GM23338 (cell line): ENCODE measurements at regions not wholly inside any gene's neighbourhood (a gene's known extent, or its start where the extent isn't known, plus 50 kb on each side); places are given as distances from the start of the nearest gene placed in this dataset.

Experiments
- ATAC-seq: fragments of 200-7000 bp; cut with Tn5 transposase; 3 replicates; pipeline ENCODE4 v1.9.1; 2020
- DNase-seq: peaks from one replicate; pipeline ENCODE4 v3.0.0-alpha.2; 2015; ENCODE audit warnings: low spot score
- H2AFZ ChIP-seq: fragments of 200-600 bp; sonication (generic); 2 replicates; pipeline ENCODE4 v1.8.0; 2016; ENCODE audit warnings: antibody characterized with exemption, mild to moderate bottlenecking, moderate library complexity
- H3F3A ChIP-seq: fragments of 200-600 bp; sonication (generic); replicated peaks from 2 replicates; pipeline ENCODE4 v1.8.0; 2017; ENCODE audit warnings: antibody characterized with exemption, mixed run types, low read depth
- H3K27ac ChIP-seq: fragments of 200-600 bp; sonication (generic); 2 replicates; pipeline ENCODE4 v1.6.1; 2016; ENCODE audit warnings: low read depth
- H3K27me3 ChIP-seq: fragments of 200-600 bp; sonication (generic); 2 replicates; pipeline ENCODE4 v1.8.0; 2016; ENCODE audit warnings: mild to moderate bottlenecking, mixed run types, moderate library complexity; ENCODE audit not compliant: insufficient read depth
- H3K36me3 ChIP-seq: fragments of 200-600 bp; sonication (generic); 2 replicates; pipeline ENCODE4 v1.8.0; 2016; ENCODE audit warnings: mild to moderate bottlenecking; ENCODE audit not compliant: insufficient read depth
- H3K4me1 ChIP-seq: fragments of 200-600 bp; sonication (generic); 2 replicates; pipeline ENCODE4 v1.8.0; 2016; ENCODE audit warnings: mild to moderate bottlenecking, moderate library complexity; ENCODE audit not compliant: insufficient read depth
- H3K4me2 ChIP-seq: fragments of 200-600 bp; sonication (generic); 2 replicates; pipeline ENCODE4 v1.7.1; 2017; ENCODE audit warnings: mixed run types
- H3K4me3 ChIP-seq: fragments of 200-600 bp; sonication (generic); 2 replicates; pipeline ENCODE4 v1.6.1; 2016; ENCODE audit warnings: mixed run types
- H3K79me2 ChIP-seq: fragments of 200-600 bp; sonication (generic); replicated peaks from 2 replicates; pipeline ENCODE4 v1.8.0; 2017; ENCODE audit warnings: mild to moderate bottlenecking; ENCODE audit not compliant: insufficient read depth
- H3K9me2 ChIP-seq: fragments of 200-600 bp; sonication (generic); 2 replicates; pipeline ENCODE4 v1.8.0; 2017; ENCODE audit not compliant: insufficient read depth
- H4K20me1 ChIP-seq: fragments of 200-600 bp; sonication (generic); replicated peaks from 2 replicates; pipeline ENCODE4 v1.8.0; 2017; ENCODE audit warnings: mild to moderate bottlenecking; ENCODE audit not compliant: insufficient read depth
- H3K27ac Mint-ChIP-seq: 2 replicates; pipeline ENCODE4 v1.8.0; 2020; ENCODE audit warnings: inconsistent platforms, mild to moderate bottlenecking, moderate library complexity, mixed read lengths
- H3K27me3 Mint-ChIP-seq: 3 replicates; pipeline ENCODE4 v1.8.0; 2022; ENCODE audit warnings: low read depth, mild to moderate bottlenecking, moderate library complexity, mixed read lengths, inconsistent platforms; ENCODE audit not compliant: insufficient read depth, poor library complexity
- H3K36me3 Mint-ChIP-seq: 3 replicates; pipeline ENCODE4 v1.8.0; 2021; ENCODE audit warnings: low read depth, mild to moderate bottlenecking, inconsistent platforms, moderate library complexity, mixed read lengths
- H3K4me1 Mint-ChIP-seq: 3 replicates; pipeline ENCODE4 v1.8.0; 2020; ENCODE audit warnings: mild to moderate bottlenecking, inconsistent platforms, mixed read lengths
- H3K4me3 Mint-ChIP-seq: 3 replicates; pipeline ENCODE4 v1.8.0; 2021; ENCODE audit warnings: moderate library complexity, mild to moderate bottlenecking, inconsistent platforms, mixed read lengths
- H3K9me3 Mint-ChIP-seq: 3 replicates; pipeline ENCODE4 v1.8.0; 2020; ENCODE audit warnings: moderate library complexity, mild to moderate bottlenecking, inconsistent platforms, mixed read lengths
- CREB1 ChIP-seq: fragments of 250-450 bp; sonication (Bioruptor Pico); IDR thresholded peaks from 2 replicates; pipeline ENCODE4 v1.5.0; 2020; ENCODE audit warnings: low read depth, mild to moderate bottlenecking, moderate library complexity
- EZH2 ChIP-seq: fragments of 200-600 bp; sonication (generic); IDR thresholded peaks from one replicate; pipeline ENCODE4 v1.8.0; 2017; ENCODE audit warnings: antibody characterized with exemption, mild to moderate bottlenecking, low read depth; ENCODE audit not compliant: unreplicated experiment
- EZH2phosphoT487 ChIP-seq: fragments of 200-600 bp; sonication (generic); IDR thresholded peaks from one replicate; pipeline ENCODE4 v1.8.1; 2018; ENCODE audit warnings: antibody characterized with exemption; ENCODE audit not compliant: unreplicated experiment
- JUNB ChIP-seq: IDR thresholded peaks from one replicate; pipeline ENCODE4 v1.6.1; 2016; ENCODE audit warnings: antibody characterized with exemption; ENCODE audit not compliant: unreplicated experiment
- NANOG ChIP-seq: IDR thresholded peaks from 2 replicates; pipeline ENCODE4 v1.6.1; 2016; ENCODE audit warnings: antibody characterized with exemption, borderline replicate concordance
- POLR2AphosphoS5 ChIP-seq: IDR thresholded peaks from 2 replicates; pipeline ENCODE4 v1.6.1; 2016; ENCODE audit warnings: antibody characterized with exemption, low read depth
- STAT1 ChIP-seq: IDR thresholded peaks from one replicate; pipeline ENCODE4 v1.6.1; 2016; ENCODE audit warnings: antibody characterized with exemption; ENCODE audit not compliant: unreplicated experiment
- ZNF114 ChIP-seq: fragments of 250-450 bp; sonication (Bioruptor Pico); IDR thresholded peaks from 2 replicates; pipeline ENCODE4 v1.5.0; 2020; ENCODE audit warnings: mild to moderate bottlenecking, moderate library complexity
- ZNF331 ChIP-seq: fragments of 250-450 bp; sonication (Bioruptor Pico); IDR thresholded peaks from 2 replicates; pipeline ENCODE4 v1.5.0; 2020; ENCODE audit warnings: low read depth, mild to moderate bottlenecking, moderate library complexity
- TF ChIP-seq, protein P1 (sequence below): IDR thresholded peaks from one replicate; pipeline ENCODE4 v1.6.1; 2018; ENCODE audit warnings: antibody characterized with exemption; ENCODE audit not compliant: unreplicated experiment
- TF ChIP-seq, protein P2 (sequence below): fragments of 250-450 bp; sonication (Bioruptor Pico); IDR thresholded peaks from 2 replicates; pipeline ENCODE4 v1.5.0; 2020; ENCODE audit warnings: mild to moderate bottlenecking, moderate library complexity
- TF ChIP-seq, protein P3 (sequence below), 2 experiments: fragments of 200-600 bp in 1 of 2; sonication (generic) in 1 of 2; conservative IDR thresholded peaks; 2 replicates each; pipeline versions ENCODE4 v1.5.1 to v1.6.1; 2016 to 2017; ENCODE audit warnings: antibody characterized with exemption in 2 of 2, low read depth in 2 of 2, mild to moderate bottlenecking in 2 of 2, moderate library complexity in 1 of 2
- TF ChIP-seq, protein P4 (sequence below): IDR thresholded peaks from 2 replicates; pipeline ENCODE4 v1.6.1; 2016; ENCODE audit warnings: antibody characterized with exemption

DNA sequence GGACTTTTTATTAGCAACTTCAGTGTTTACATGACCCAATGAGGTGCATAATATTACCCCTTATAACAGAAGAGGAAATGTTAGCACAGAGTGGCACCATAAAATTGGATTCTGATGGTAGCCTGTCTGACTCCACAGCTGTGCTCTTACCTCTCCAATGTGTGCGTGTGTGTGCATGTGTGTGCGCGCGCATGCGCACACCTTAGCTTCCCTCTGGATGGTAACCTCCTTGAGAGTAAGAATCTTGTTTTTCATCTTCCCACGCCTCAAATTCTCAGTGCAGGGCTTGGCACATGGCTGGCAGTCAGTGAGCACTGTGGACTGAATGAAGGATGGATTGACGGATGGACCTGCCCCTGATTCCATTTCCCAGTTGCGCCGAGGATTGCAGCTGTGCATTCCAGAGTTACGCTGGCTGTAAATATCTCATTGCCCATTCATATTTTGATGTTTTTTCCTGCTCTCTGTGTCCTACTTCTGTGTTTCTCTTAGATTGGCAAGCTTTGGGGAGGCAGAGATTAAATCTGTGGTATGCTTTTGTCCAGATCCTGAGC, 99.2 kb upstream of the WASF3 start:
- Histone ChIP-seq H3K36me3 (no peaks in the 10 kb centered on the region), H3K9me2 (0 out of 2 replicates have a peak, but pooled peaks cover 4% of the 10 kb centered on the region), H3K27me3 (no peaks in the 10 kb centered on the region), H3F3A (no peaks in the 10 kb centered on the region), H3K4me2 (no peak overlapping the region), H3K79me2 (no peaks in the 10 kb centered on the region), H3K4me3 (no peak overlapping the region), H2AFZ (no peak overlapping the region), H4K20me1 (no peaks in the 10 kb centered on the region), H3K4me1 (no peaks in the 10 kb centered on the region), H3K27ac (no peak overlapping the region)
- Mint-ChIP-seq H3K4me1 (no peaks in the 10 kb centered on the region), H3K36me3 (no peaks in the 10 kb centered on the region), H3K27me3 (no peaks in the 10 kb centered on the region), H3K27ac (no peak overlapping the region), H3K4me3 (no peak overlapping the region), H3K9me3 (no peaks in the 10 kb centered on the region)
- ATAC-seq = no peak
- no peak for DNase-seq
- no peak for TF ChIP-seq EZH2phosphoT487
- no peak for TF ChIP-seq STAT1
- TF ChIP-seq EZH2 = no peak
- TF ChIP-seq ZNF331 (CRISPR knock-in tag) = no peak
- TF ChIP-seq JUNB = no peak
- TF ChIP-seq CREB1 = no peak
- TF ChIP-seq, protein P1, sequence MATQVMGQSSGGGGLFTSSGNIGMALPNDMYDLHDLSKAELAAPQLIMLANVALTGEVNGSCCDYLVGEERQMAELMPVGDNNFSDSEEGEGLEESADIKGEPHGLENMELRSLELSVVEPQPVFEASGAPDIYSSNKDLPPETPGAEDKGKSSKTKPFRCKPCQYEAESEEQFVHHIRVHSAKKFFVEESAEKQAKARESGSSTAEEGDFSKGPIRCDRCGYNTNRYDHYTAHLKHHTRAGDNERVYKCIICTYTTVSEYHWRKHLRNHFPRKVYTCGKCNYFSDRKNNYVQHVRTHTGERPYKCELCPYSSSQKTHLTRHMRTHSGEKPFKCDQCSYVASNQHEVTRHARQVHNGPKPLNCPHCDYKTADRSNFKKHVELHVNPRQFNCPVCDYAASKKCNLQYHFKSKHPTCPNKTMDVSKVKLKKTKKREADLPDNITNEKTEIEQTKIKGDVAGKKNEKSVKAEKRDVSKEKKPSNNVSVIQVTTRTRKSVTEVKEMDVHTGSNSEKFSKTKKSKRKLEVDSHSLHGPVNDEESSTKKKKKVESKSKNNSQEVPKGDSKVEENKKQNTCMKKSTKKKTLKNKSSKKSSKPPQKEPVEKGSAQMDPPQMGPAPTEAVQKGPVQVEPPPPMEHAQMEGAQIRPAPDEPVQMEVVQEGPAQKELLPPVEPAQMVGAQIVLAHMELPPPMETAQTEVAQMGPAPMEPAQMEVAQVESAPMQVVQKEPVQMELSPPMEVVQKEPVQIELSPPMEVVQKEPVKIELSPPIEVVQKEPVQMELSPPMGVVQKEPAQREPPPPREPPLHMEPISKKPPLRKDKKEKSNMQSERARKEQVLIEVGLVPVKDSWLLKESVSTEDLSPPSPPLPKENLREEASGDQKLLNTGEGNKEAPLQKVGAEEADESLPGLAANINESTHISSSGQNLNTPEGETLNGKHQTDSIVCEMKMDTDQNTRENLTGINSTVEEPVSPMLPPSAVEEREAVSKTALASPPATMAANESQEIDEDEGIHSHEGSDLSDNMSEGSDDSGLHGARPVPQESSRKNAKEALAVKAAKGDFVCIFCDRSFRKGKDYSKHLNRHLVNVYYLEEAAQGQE = no peak
- no peak for TF ChIP-seq ZNF114 (CRISPR knock-in tag)
- TF ChIP-seq NANOG = no peak
- TF ChIP-seq, protein P2, sequence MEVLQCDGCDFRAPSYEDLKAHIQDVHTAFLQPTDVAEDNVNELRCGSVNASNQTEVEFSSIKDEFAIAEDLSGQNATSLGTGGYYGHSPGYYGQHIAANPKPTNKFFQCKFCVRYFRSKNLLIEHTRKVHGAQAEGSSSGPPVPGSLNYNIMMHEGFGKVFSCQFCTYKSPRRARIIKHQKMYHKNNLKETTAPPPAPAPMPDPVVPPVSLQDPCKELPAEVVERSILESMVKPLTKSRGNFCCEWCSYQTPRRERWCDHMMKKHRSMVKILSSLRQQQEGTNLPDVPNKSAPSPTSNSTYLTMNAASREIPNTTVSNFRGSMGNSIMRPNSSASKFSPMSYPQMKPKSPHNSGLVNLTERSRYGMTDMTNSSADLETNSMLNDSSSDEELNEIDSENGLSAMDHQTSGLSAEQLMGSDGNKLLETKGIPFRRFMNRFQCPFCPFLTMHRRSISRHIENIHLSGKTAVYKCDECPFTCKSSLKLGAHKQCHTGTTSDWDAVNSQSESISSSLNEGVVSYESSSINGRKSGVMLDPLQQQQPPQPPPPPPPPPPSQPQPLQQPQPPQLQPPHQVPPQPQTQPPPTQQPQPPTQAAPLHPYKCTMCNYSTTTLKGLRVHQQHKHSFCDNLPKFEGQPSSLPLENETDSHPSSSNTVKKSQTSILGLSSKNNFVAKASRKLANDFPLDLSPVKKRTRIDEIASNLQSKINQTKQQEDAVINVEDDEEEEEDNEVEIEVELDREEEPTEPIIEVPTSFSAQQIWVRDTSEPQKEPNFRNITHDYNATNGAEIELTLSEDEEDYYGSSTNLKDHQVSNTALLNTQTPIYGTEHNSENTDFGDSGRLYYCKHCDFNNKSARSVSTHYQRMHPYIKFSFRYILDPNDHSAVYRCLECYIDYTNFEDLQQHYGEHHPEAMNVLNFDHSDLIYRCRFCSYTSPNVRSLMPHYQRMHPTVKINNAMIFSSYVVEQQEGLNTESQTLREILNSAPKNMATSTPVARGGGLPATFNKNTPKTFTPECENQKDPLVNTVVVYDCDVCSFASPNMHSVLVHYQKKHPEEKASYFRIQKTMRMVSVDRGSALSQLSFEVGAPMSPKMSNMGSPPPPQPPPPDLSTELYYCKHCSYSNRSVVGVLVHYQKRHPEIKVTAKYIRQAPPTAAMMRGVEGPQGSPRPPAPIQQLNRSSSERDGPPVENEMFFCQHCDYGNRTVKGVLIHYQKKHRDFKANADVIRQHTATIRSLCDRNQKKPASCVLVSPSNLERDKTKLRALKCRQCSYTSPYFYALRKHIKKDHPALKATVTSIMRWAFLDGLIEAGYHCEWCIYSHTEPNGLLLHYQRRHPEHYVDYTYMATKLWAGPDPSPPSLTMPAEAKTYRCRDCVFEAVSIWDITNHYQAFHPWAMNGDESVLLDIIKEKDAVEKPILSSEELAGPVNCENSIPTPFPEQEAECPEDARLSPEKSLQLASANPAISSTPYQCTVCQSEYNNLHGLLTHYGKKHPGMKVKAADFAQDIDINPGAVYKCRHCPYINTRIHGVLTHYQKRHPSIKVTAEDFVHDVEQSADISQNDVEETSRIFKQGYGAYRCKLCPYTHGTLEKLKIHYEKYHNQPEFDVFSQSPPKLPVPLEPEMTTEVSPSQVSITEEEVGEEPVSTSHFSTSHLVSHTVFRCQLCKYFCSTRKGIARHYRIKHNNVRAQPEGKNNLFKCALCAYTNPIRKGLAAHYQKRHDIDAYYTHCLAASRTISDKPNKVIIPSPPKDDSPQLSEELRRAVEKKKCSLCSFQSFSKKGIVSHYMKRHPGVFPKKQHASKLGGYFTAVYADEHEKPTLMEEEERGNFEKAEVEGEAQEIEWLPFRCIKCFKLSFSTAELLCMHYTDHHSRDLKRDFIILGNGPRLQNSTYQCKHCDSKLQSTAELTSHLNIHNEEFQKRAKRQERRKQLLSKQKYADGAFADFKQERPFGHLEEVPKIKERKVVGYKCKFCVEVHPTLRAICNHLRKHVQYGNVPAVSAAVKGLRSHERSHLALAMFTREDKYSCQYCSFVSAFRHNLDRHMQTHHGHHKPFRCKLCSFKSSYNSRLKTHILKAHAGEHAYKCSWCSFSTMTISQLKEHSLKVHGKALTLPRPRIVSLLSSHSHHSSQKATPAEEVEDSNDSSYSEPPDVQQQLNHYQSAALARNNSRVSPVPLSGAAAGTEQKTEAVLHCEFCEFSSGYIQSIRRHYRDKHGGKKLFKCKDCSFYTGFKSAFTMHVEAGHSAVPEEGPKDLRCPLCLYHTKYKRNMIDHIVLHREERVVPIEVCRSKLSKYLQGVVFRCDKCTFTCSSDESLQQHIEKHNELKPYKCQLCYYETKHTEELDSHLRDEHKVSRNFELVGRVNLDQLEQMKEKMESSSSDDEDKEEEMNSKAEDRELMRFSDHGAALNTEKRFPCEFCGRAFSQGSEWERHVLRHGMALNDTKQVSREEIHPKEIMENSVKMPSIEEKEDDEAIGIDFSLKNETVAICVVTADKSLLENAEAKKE = no peak
- TF ChIP-seq, protein P3, sequence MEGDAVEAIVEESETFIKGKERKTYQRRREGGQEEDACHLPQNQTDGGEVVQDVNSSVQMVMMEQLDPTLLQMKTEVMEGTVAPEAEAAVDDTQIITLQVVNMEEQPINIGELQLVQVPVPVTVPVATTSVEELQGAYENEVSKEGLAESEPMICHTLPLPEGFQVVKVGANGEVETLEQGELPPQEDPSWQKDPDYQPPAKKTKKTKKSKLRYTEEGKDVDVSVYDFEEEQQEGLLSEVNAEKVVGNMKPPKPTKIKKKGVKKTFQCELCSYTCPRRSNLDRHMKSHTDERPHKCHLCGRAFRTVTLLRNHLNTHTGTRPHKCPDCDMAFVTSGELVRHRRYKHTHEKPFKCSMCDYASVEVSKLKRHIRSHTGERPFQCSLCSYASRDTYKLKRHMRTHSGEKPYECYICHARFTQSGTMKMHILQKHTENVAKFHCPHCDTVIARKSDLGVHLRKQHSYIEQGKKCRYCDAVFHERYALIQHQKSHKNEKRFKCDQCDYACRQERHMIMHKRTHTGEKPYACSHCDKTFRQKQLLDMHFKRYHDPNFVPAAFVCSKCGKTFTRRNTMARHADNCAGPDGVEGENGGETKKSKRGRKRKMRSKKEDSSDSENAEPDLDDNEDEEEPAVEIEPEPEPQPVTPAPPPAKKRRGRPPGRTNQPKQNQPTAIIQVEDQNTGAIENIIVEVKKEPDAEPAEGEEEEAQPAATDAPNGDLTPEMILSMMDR (conservative IDR thresholded peaks at IDR 0.05; ENCODE audit: low read depth in 2 of 2) = no peak
- TF ChIP-seq, protein P4, sequence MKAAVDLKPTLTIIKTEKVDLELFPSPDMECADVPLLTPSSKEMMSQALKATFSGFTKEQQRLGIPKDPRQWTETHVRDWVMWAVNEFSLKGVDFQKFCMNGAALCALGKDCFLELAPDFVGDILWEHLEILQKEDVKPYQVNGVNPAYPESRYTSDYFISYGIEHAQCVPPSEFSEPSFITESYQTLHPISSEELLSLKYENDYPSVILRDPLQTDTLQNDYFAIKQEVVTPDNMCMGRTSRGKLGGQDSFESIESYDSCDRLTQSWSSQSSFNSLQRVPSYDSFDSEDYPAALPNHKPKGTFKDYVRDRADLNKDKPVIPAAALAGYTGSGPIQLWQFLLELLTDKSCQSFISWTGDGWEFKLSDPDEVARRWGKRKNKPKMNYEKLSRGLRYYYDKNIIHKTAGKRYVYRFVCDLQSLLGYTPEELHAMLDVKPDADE = no peak
- TF ChIP-seq POLR2AphosphoS5 = no peak
